NB4 (cell line): ENCODE measurements at regions not wholly inside any gene's neighbourhood (a gene's known extent, or its start where the extent isn't known, plus 50 kb on each side); places are given as distances from the start of the nearest gene placed in this dataset.

ENCODE experiments used
- DNase-seq: peaks from one replicate; pipeline ENCODE4 v3.0.0; 2010; ENCODE audit warnings: low read depth
- H3K4me3 ChIP-seq: one replicate; pipeline ENCODE4 v1.5.1; 2011; ENCODE audit warnings: mild to moderate bottlenecking, low read depth, low read length, moderate library complexity
- MAX ChIP-seq: IDR thresholded peaks from 2 replicates; pipeline ENCODE4 v1.6.1; 2011; ENCODE audit warnings: low read depth, low read length
- MYC ChIP-seq: IDR thresholded peaks from 2 replicates; pipeline ENCODE4 v1.6.1; 2011; ENCODE audit warnings: low read depth, low read length
- POLR2A ChIP-seq: IDR thresholded peaks from 2 replicates; pipeline ENCODE4 v1.6.1; 2011; ENCODE audit warnings: mild to moderate bottlenecking; ENCODE audit not compliant: insufficient read length; ENCODE audit errors: extremely low read depth
- TF ChIP-seq, protein P1 (sequence below): IDR thresholded peaks from one replicate; pipeline ENCODE4 v1.5.1; 2012; ENCODE audit warnings: low read depth, low read length

GRCh38 chr9:84151640-84152039 lies 171.0 kb downstream of the RMI1 start:
- H3K4me3 ChIP-seq: no peak overlapping the region
- TF ChIP-seq, protein P1, sequence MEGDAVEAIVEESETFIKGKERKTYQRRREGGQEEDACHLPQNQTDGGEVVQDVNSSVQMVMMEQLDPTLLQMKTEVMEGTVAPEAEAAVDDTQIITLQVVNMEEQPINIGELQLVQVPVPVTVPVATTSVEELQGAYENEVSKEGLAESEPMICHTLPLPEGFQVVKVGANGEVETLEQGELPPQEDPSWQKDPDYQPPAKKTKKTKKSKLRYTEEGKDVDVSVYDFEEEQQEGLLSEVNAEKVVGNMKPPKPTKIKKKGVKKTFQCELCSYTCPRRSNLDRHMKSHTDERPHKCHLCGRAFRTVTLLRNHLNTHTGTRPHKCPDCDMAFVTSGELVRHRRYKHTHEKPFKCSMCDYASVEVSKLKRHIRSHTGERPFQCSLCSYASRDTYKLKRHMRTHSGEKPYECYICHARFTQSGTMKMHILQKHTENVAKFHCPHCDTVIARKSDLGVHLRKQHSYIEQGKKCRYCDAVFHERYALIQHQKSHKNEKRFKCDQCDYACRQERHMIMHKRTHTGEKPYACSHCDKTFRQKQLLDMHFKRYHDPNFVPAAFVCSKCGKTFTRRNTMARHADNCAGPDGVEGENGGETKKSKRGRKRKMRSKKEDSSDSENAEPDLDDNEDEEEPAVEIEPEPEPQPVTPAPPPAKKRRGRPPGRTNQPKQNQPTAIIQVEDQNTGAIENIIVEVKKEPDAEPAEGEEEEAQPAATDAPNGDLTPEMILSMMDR: no peak
- no peak for TF ChIP-seq MYC
- TF ChIP-seq MAX: no peak
- no peak for TF ChIP-seq POLR2A
- DNase-seq: no peak

DNA sequence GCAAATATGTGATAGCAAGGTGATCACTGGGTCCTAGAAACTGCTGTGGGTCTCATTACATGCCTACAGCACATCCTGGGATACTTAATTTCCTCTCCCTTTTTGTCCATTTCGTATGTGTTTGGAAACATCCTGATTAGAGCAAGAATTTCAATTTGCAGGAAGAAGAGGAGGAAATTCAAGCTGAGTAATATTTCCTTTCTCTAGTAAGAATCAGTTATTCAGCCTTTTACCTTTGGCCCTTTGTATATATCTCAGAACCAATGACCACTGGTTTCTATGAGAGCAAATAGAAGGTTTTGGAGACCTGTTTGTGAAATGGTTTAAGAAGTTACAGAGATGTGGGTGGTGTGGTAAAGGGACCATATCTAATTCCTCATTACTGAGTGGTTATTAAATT lies 171.6 kb downstream of the RMI1 start:
- no peak for TF ChIP-seq MAX
- DNase-seq: no peak
- H3K4me3 ChIP-seq: no peak overlapping the region

- TF ChIP-seq MAX: no peak
- TF ChIP-seq, protein P1: no peak
- no peak for TF ChIP-seq MYC
- no peak for TF ChIP-seq POLR2A
- no peak overlapping the region for H3K4me3 ChIP-seq
- DNase-seq: no peak
Measured at GRCh38 chr9:84153885-84154284, 173.3 kb downstream of the RMI1 start.

- TF ChIP-seq MAX: no peak
- TF ChIP-seq, protein P1: no peak
- TF ChIP-seq MYC: no peak
- no peak for TF ChIP-seq POLR2A
- no peak overlapping the region for H3K4me3 ChIP-seq
- no peak for DNase-seq
Measured at GRCh38 chr9:84154320-84154719, 173.7 kb downstream of the RMI1 start.

GRCh38 chr9:84163052-84163650 lies 177.4 kb downstream of the SLC28A3 start:
- no peak overlapping the region for H3K4me3 ChIP-seq
- no peak for TF ChIP-seq POLR2A
- no peak for TF ChIP-seq MAX
- no peak for TF ChIP-seq MYC
- TF ChIP-seq, protein P1: no peak
- DNase-seq: no peak

DNA sequence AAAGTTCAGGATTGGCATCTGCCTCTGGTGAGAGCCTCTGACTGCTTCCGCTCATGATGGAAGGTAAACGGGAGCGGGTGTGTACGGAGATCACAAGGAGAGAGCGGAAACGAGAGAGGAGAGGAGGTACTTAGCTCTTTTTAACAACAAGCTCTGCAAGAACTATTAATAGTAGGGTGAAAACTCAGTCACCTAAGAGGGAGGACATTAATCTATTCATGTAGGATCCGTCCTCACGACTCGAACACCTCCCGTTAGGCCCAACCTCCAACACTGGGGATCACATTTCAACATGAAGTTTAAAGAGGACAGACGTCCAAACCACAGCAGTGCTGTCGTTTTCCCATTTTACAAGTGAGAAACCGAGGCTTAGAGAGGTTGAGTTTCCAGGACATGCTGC lies 173.7 kb downstream of the SLC28A3 start:
- no peak for DNase-seq
- TF ChIP-seq, protein P1: no peak
- TF ChIP-seq MYC (no peak), POLR2A (no peak), MAX (no peak)
- H3K4me3 ChIP-seq: no peak overlapping the region
